Osteocyte (in vitro differentiated cells): ENCODE measurements at regions not wholly inside any gene's neighbourhood (a gene's known extent, or its start where the extent isn't known, plus 50 kb on each side); places are given as distances from the start of the nearest gene placed in this dataset.

Experiments
- DNase-seq: peaks from one replicate; pipeline ENCODE4 v3.0.0; 2021; ENCODE audit warnings: mixed read lengths; ENCODE audit not compliant: unreplicated experiment; ENCODE audit errors: extremely low spot score
- H3K27ac Mint-ChIP-seq: one replicate; pipeline ENCODE4 v1.8.0; 2021; ENCODE audit warnings: mild to moderate bottlenecking, mixed read lengths; ENCODE audit not compliant: unreplicated experiment
- H3K27me3 Mint-ChIP-seq: one replicate; pipeline ENCODE4 v1.8.0; 2021; ENCODE audit warnings: mixed read lengths; ENCODE audit not compliant: unreplicated experiment
- H3K36me3 Mint-ChIP-seq: one replicate; pipeline ENCODE4 v1.8.0; 2021; ENCODE audit warnings: mixed read lengths; ENCODE audit not compliant: unreplicated experiment
- H3K4me1 Mint-ChIP-seq: one replicate; pipeline ENCODE4 v1.8.0; 2021; ENCODE audit warnings: mixed read lengths; ENCODE audit not compliant: unreplicated experiment
- H3K4me3 Mint-ChIP-seq: one replicate; pipeline ENCODE4 v1.8.0; 2021; ENCODE audit warnings: mild to moderate bottlenecking, moderate library complexity, mixed read lengths; ENCODE audit not compliant: unreplicated experiment
- H3K9me3 Mint-ChIP-seq: one replicate; pipeline ENCODE4 v1.8.0; 2021; ENCODE audit warnings: mixed read lengths; ENCODE audit not compliant: unreplicated experiment
- TF ChIP-seq, protein P1 (sequence below): fragments of 200-600 bp; sonication (generic); IDR thresholded peaks from 2 replicates; pipeline ENCODE4 v1.5.0; 2021; ENCODE audit warnings: antibody characterized with exemption, mild to moderate bottlenecking, moderate library complexity

GRCh38 chr5:17912794-17913193 is 278.5 kb downstream of the TAF11L14 start:
- TF ChIP-seq, protein P1, sequence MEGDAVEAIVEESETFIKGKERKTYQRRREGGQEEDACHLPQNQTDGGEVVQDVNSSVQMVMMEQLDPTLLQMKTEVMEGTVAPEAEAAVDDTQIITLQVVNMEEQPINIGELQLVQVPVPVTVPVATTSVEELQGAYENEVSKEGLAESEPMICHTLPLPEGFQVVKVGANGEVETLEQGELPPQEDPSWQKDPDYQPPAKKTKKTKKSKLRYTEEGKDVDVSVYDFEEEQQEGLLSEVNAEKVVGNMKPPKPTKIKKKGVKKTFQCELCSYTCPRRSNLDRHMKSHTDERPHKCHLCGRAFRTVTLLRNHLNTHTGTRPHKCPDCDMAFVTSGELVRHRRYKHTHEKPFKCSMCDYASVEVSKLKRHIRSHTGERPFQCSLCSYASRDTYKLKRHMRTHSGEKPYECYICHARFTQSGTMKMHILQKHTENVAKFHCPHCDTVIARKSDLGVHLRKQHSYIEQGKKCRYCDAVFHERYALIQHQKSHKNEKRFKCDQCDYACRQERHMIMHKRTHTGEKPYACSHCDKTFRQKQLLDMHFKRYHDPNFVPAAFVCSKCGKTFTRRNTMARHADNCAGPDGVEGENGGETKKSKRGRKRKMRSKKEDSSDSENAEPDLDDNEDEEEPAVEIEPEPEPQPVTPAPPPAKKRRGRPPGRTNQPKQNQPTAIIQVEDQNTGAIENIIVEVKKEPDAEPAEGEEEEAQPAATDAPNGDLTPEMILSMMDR, result no peak
- H3K36me3 Mint-ChIP-seq, result no peaks in the 10 kb centered on the region
- no peak for DNase-seq
- H3K27me3 Mint-ChIP-seq, result no peaks in the 10 kb centered on the region
- H3K27ac Mint-ChIP-seq, result no peak overlapping the region
- H3K9me3 Mint-ChIP-seq, result no peaks in the 10 kb centered on the region
- H3K4me1 Mint-ChIP-seq, result peaks cover 8% of the 10 kb centered on the region
- H3K4me3 Mint-ChIP-seq, result no peak overlapping the region

DNA sequence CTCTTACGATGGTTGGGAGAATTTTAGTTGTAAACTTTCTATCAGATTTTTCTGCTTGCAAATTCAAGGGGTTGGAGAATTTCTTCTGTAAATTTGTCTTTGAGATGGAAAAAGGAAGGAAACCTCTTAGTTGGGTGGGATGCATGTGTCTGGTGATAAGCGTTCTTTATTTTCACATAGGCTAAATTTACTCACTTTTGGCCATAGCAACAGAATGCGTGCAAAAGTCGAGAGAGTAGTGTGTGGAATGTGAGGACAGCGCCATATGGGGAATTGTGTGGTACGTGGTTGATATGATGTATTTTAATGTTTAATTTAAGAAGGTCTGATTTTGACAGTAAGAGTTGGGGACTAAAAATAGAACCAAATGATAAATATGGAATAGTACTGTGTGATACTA is 282.2 kb downstream of the TAF11L14 start:
- no peak overlapping the region for H3K27ac Mint-ChIP-seq
- H3K36me3 Mint-ChIP-seq, result peaks cover 5% of the 10 kb centered on the region
- peaks cover 6% of the 10 kb centered on the region for H3K9me3 Mint-ChIP-seq
- peaks cover 19% of the 10 kb centered on the region for H3K4me1 Mint-ChIP-seq
- no peak overlapping the region for H3K4me3 Mint-ChIP-seq
- no peaks in the 10 kb centered on the region for H3K27me3 Mint-ChIP-seq
- DNase-seq, result no peak
- TF ChIP-seq, protein P1, result no peak

GRCh38 chr5:17917465-17917864 is 283.2 kb downstream of the TAF11L14 start:
- DNase-seq, result no peak
- peaks cover 7% of the 10 kb centered on the region for H3K36me3 Mint-ChIP-seq
- H3K27ac Mint-ChIP-seq, result no peak overlapping the region
- peaks cover 19% of the 10 kb centered on the region for H3K4me1 Mint-ChIP-seq
- H3K9me3 Mint-ChIP-seq, result peaks cover 10% of the 10 kb centered on the region
- TF ChIP-seq, protein P1, result no peak
- no peaks in the 10 kb centered on the region for H3K27me3 Mint-ChIP-seq
- H3K4me3 Mint-ChIP-seq, result no peak overlapping the region

DNA sequence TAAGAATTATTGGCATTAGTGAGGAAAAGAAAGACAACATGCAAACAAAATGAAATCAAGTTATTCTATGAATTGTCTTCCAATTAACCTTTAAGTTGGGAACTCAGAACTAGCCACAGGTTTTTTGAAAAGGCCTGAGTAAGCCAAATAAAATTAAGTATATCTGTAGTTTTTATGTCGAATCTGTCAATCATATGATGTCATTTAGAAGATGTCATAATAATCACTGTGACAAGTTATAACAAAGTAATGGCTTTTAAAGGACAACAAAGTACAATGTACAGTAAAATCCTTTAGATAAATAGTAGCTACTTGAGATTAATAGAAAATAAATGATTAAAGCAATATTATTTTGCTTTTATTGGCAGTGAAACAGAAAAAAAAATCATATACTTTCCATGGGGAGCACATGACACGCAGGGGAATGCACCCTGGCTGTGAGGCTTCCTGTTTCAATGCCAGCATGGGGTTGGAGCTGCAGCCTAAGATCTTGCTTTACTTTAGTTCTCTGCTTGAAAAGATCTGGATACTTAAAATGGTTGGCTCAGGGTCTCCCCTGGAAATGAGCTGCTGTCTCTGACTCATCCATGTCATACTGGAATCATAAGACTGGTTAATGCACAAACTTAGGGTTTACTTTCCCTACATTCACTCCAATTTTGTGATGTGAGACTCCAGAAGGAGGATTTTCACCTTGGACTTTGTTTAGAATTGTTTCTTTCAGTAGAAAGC is 284.3 kb downstream of the TAF11L14 start:
- H3K27ac Mint-ChIP-seq, result peak overlapping the region; percentile 87
- H3K27me3 Mint-ChIP-seq, result no peaks in the 10 kb centered on the region

DNA sequence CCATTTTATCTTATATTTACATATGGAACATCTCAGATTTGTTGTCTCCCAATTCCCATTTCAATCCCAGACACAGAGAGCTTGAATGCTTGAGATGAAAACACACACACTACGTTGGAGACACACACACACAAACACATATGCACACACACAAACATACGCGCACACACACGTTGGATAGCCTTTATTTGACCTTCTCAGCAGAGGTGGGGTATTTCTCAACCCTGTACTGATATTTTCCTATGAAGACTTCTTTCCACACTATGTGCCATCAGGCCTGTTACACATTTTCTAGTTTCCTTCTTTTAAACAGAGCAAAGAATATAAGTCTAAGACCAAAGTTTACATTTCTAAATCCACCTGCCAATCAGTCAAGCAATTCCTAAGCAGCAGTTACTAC is 291.0 kb downstream of the TAF11L14 start:
- no peaks in the 10 kb centered on the region for H3K27me3 Mint-ChIP-seq
- H3K27ac Mint-ChIP-seq, result no peak overlapping the region
- TF ChIP-seq, protein P1, result no peak
- no peak overlapping the region for H3K4me3 Mint-ChIP-seq
- H3K4me1 Mint-ChIP-seq, result peaks cover 16% of the 10 kb centered on the region
- no peak for DNase-seq
- H3K9me3 Mint-ChIP-seq, result peaks cover 9% of the 10 kb centered on the region
- peaks cover 5% of the 10 kb centered on the region for H3K36me3 Mint-ChIP-seq

More for the DNA sequence above, 284.3 kb downstream of the TAF11L14 start:
- no peak for DNase-seq
- TF ChIP-seq, protein P1, result no peak
- peaks cover 10% of the 10 kb centered on the region for H3K9me3 Mint-ChIP-seq
- peaks cover 19% of the 10 kb centered on the region for H3K4me1 Mint-ChIP-seq
- peak overlapping the region; percentile 12 for H3K4me3 Mint-ChIP-seq
- H3K36me3 Mint-ChIP-seq, result peaks cover 7% of the 10 kb centered on the region
